Testis (tissue), 2 donors: ENCODE measurements at regions not wholly inside any gene's neighbourhood (a gene's known extent, or its start where the extent isn't known, plus 50 kb on each side); places are given as distances from the start of the nearest gene placed in this dataset.

Experiments used
- CTCF ChIP-seq, 3 experiments: fragments of 450-650 bp in 2 of 3; fragments of 200-600 bp in 1 of 3; sonication (generic) in 1 of 3; IDR thresholded peaks; one replicate each; pipeline ENCODE4 v1.5.1; 2016 to 2019; ENCODE audit warnings: antibody characterized with exemption in 3 of 3, mild to moderate bottlenecking in 2 of 3, moderate library complexity in 1 of 3
- POLR2A ChIP-seq: fragments of 450-650 bp; IDR thresholded peaks from one replicate; pipeline ENCODE4 v1.6.1; 2017; ENCODE audit warnings: antibody characterized with exemption, mild to moderate bottlenecking, moderate library complexity

DNA sequence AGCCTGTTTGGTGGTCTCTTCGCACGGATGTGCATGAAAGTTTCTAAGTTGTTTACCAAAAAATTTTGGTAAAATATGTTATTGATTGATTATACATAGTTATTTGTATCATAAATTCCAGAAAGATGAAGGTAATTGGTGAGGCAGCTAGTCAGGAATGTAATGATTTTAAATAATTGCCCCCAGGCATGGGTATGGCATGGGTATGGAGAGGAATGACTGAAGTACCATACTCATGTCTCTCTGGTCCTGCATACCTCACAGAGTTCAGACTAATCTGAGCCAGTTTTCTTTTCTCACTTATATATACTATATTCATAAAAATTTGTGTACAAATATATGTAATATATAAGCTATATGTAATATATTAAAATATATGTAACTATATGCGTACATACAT is 329.0 kb upstream of the TECRL start:
- no peak for TF ChIP-seq CTCF (IDR thresholded peaks at IDR 0.05)
- TF ChIP-seq POLR2A, result no peak
